ENCODE measurements at regions not wholly inside any gene's neighbourhood (a gene's known extent, or its start where the extent isn't known, plus 50 kb on each side); places are given as distances from the start of the nearest gene placed in this dataset.

GRCh38 chr1:164363980-164364379 is 195.0 kb upstream of the PBX1 start:
- TF ChIP-seq, protein P1, sequence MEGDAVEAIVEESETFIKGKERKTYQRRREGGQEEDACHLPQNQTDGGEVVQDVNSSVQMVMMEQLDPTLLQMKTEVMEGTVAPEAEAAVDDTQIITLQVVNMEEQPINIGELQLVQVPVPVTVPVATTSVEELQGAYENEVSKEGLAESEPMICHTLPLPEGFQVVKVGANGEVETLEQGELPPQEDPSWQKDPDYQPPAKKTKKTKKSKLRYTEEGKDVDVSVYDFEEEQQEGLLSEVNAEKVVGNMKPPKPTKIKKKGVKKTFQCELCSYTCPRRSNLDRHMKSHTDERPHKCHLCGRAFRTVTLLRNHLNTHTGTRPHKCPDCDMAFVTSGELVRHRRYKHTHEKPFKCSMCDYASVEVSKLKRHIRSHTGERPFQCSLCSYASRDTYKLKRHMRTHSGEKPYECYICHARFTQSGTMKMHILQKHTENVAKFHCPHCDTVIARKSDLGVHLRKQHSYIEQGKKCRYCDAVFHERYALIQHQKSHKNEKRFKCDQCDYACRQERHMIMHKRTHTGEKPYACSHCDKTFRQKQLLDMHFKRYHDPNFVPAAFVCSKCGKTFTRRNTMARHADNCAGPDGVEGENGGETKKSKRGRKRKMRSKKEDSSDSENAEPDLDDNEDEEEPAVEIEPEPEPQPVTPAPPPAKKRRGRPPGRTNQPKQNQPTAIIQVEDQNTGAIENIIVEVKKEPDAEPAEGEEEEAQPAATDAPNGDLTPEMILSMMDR (conservative IDR thresholded peaks at IDR 0.05 in 1 of 2, IDR thresholded peaks at IDR 0.05 in 1 of 2; ENCODE audit: extremely low read depth in 1 of 2, insufficient read depth in 1 of 2, low read depth in 1 of 2, low read length in 2 of 2): no peak
- TF ChIP-seq EZH2 (IDR thresholded peaks at IDR 0.05; ENCODE audit: borderline replicate concordance, low read length): no peak
